HCEC 1CT (cell line): ENCODE measurements at regions not wholly inside any gene's neighbourhood (a gene's known extent, or its start where the extent isn't known, plus 50 kb on each side); places are given as distances from the start of the nearest gene placed in this dataset.
"Not testable (repeated sequence)": the region's sequence is repeated elsewhere in the genome, so short reads cannot be mapped to it uniquely, and the experiment has no call there.

Experiments
- DNase-seq: peaks from one replicate; pipeline ENCODE4 v3.0.0-alpha.2; 2017

GRCh38 chr15:92805080-92805690 is 94.9 kb upstream of the CHD2 start:
- DNase-seq: no peak

- not testable (repeated sequence) for DNase-seq
Observed at GRCh38 chr15:92806171-92806570, 94.0 kb upstream of the CHD2 start.

- DNase-seq: no peak
Observed at GRCh38 chr15:92806763-92807162, 93.4 kb upstream of the CHD2 start.

- DNase-seq: no peak
Observed at GRCh38 chr15:92807971-92808571, 92.1 kb upstream of the CHD2 start.

- peak; percentile 42 for DNase-seq
Observed at GRCh38 chr15:92808598-92809063, 91.5 kb upstream of the CHD2 start.

- DNase-seq: peak; percentile 96
Observed at GRCh38 chr15:92809064-92809879, 90.9 kb upstream of the CHD2 start.

- DNase-seq: no peak
Observed at GRCh38 chr15:92809880-92810361, 90.2 kb upstream of the CHD2 start.

- DNase-seq: no peak
Observed at GRCh38 chr15:92810418-92811138, 89.5 kb upstream of the CHD2 start.

GRCh38 chr15:92811148-92811913 is 88.8 kb upstream of the CHD2 start:
- DNase-seq: no peak

GRCh38 chr15:92812271-92812670 is 87.9 kb upstream of the CHD2 start:
- DNase-seq: no peak

GRCh38 chr15:92813485-92813884 is 86.6 kb upstream of the CHD2 start:
- DNase-seq: no peak

GRCh38 chr15:92817339-92817886 is 82.7 kb upstream of the CHD2 start:
- no peak for DNase-seq

- DNase-seq: no peak
Observed at GRCh38 chr15:92818651-92819277, 81.4 kb upstream of the CHD2 start.

GRCh38 chr15:92819278-92820235 is 80.6 kb upstream of the CHD2 start:
- DNase-seq: no peak

GRCh38 chr15:92820236-92821021 is 79.7 kb upstream of the CHD2 start:
- DNase-seq: peak; percentile 89

- peak; percentile 30 for DNase-seq
Observed at GRCh38 chr15:92821491-92822116, 78.5 kb upstream of the CHD2 start.

- no peak for DNase-seq
Observed at GRCh38 chr15:92822216-92823144, 77.6 kb upstream of the CHD2 start.

- DNase-seq: no peak
Observed at GRCh38 chr15:92825985-92826384, 74.1 kb upstream of the CHD2 start.
